Naive thymus-derived CD4-positive, alpha-beta T cell (primary cell): ENCODE measurements at regions not wholly inside any gene's neighbourhood (a gene's known extent, or its start where the extent isn't known, plus 50 kb on each side); places are given as distances from the start of the nearest gene placed in this dataset.

Source experiments
- ATAC-seq: fragments of 150-1000 bp; cut with Tn5 transposase; 2 replicates; pipeline ENCODE4 v1.10.0; 2021; ENCODE audit warnings: mild to moderate bottlenecking, moderate library complexity
- CTCF ChIA-PET: fragments of 350-600 bp; sonication (Branson Sonifier 250); formaldehyde crosslinking; loops from one replicate; lab custom pipeline; 2021; ENCODE audit warnings: antibody characterized with exemption; lab: Charles Lee
- POLR2A ChIA-PET: fragments of 350-600 bp; sonication (Branson Sonifier 250); formaldehyde crosslinking; loops from one replicate; lab custom pipeline; 2021; ENCODE audit warnings: antibody characterized with exemption, inconsistent platforms; lab: Charles Lee
- DNase-seq, 9 donors: peaks; one replicate each; pipeline versions ENCODE4 v3.0.0 to v3.0.0-alpha.2; 2020 to 2022; ENCODE audit warnings: mixed read lengths in 1 of 9
- H3K27ac ChIP-seq: one replicate; pipeline ENCODE4 v1.7.0; 2013; ENCODE audit warnings: mild to moderate bottlenecking, low read depth, low read length, moderate library complexity
- H3K27me3 ChIP-seq, 2 donors: one replicate each; pipeline ENCODE4 v1.7.0; 2013; ENCODE audit warnings: low read length in 2 of 2, mild to moderate bottlenecking in 2 of 2, moderate library complexity in 2 of 2; ENCODE audit not compliant: control insufficient read depth in 2 of 2, insufficient read depth in 2 of 2
- H3K36me3 ChIP-seq, 3 experiments: 1 replicate in 2 of 3; 2 replicates in 1 of 3; pipeline ENCODE4 v1.7.0; 2013; ENCODE audit warnings: low read length in 3 of 3, mild to moderate bottlenecking in 3 of 3, moderate library complexity in 1 of 3; ENCODE audit not compliant: insufficient read depth in 3 of 3, control insufficient read depth in 2 of 3
- H3K4me1 ChIP-seq, 2 donors: one replicate each; pipeline ENCODE4 v1.7.0; 2013; ENCODE audit warnings: low read length in 2 of 2, mild to moderate bottlenecking in 2 of 2, moderate library complexity in 1 of 2; ENCODE audit not compliant: control insufficient read depth in 2 of 2, insufficient read depth in 2 of 2
- H3K4me3 ChIP-seq: 2 replicates; pipeline ENCODE4 v1.7.0; 2013; ENCODE audit warnings: mild to moderate bottlenecking, low read length
- H3K9me3 ChIP-seq, 3 experiments: 1 replicate in 2 of 3; 2 replicates in 1 of 3; pipeline ENCODE4 v1.7.0; 2013; ENCODE audit warnings: low read length in 3 of 3; ENCODE audit not compliant: control insufficient read depth in 2 of 3
- H3K27ac Mint-ChIP-seq, 9 donors: one replicate each; pipeline ENCODE4 v1.8.0; 2020 to 2022; ENCODE audit warnings: mixed read lengths in 9 of 9, mild to moderate bottlenecking in 8 of 9, moderate library complexity in 5 of 9, inconsistent platforms in 2 of 9
- H3K27me3 Mint-ChIP-seq, 5 donors: one replicate each; pipeline ENCODE4 v1.8.0; 2021 to 2022; ENCODE audit warnings: mixed read lengths in 5 of 5, mild to moderate bottlenecking in 1 of 5
- H3K36me3 Mint-ChIP-seq, 5 donors: one replicate each; pipeline ENCODE4 v1.8.0; 2020 to 2022; ENCODE audit warnings: mixed read lengths in 5 of 5, mild to moderate bottlenecking in 3 of 5, inconsistent platforms in 1 of 5
- H3K4me1 Mint-ChIP-seq, 7 donors: one replicate each; pipeline ENCODE4 v1.8.0; 2020 to 2022; ENCODE audit warnings: mixed read lengths in 7 of 7, mild to moderate bottlenecking in 3 of 7, inconsistent platforms in 1 of 7
- H3K4me3 Mint-ChIP-seq, 10 donors: one replicate each; pipeline ENCODE4 v1.8.0; 2020 to 2022; ENCODE audit warnings: mild to moderate bottlenecking in 10 of 10, mixed read lengths in 10 of 10, moderate library complexity in 6 of 10, inconsistent platforms in 2 of 10
- H3K9me3 Mint-ChIP-seq, 11 donors: one replicate each; pipeline ENCODE4 v1.8.0; 2020 to 2022; ENCODE audit warnings: mixed read lengths in 11 of 11, mild to moderate bottlenecking in 4 of 11, inconsistent platforms in 1 of 11, moderate library complexity in 1 of 11
- intact Hi-C, 2 donors: fragments of 100-400 bp; cut with micrococcal nuclease; formaldehyde crosslinking; loops; one replicate each; pipeline ENCODE4 v1.15.1; 2023

DNA sequence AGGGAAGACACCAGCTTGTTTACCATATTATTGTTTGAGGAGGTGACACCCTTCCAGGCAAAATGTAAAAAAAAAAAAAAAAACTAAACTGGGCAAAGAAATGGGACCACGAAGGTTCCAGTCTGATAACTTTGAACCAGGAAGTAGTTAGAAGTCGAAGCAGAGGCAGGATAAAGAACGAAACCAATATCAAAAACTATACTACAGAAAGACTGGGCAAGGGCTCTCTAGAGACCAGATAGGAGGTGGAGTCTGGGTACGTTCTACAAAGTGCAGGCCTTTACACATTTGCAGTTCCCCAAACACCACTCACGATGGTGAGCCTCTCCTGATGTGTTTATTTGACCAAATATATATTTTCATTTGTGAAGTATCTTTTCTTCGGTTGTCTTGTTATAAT is 125.7 kb upstream of the CDK1 start:
- Mint-ChIP-seq H3K9me3 (peaks cover 0 to 5% (median 0%) of the 10 kb centered on the region in 11 donors), H3K36me3 (peaks cover 0 to 22% (median 18%) of the 10 kb centered on the region in 5 donors), H3K27ac (peak overlapping the region in 6 of 9 donors; percentile 28 to 91 (median 54)), H3K27me3 (no peaks in the 10 kb centered on the region), H3K4me3 (peak overlapping the region in 4 of 10 donors; percentile 14 to 64 (median 21)), H3K4me1 (peaks cover 15 to 62% (median 34%) of the 10 kb centered on the region in 7 donors)
- ChIA-PET CTCF (no interaction called here), POLR2A (no interaction called here)
- DNase-seq (no peak), ATAC-seq (no peak)
- H3K9me3 ChIP-seq = no peaks in the 10 kb centered on the region
- H3K4me1 ChIP-seq = peaks cover 0 to 7% of the 10 kb centered on the region in 2 donors
- no peaks in the 10 kb centered on the region for H3K36me3 ChIP-seq
- no peak overlapping the region for H3K4me3 ChIP-seq
- no peak overlapping the region for H3K27ac ChIP-seq
- H3K27me3 ChIP-seq = no peaks in the 10 kb centered on the region
- intact Hi-C loops = no loop called here

GRCh38 chr10:60650378-60650800 is 127.9 kb upstream of the CDK1 start:
- POLR2A ChIA-PET = interaction anchor here (1.1 kb wide), 1 partner anchor 83 kb away, joined by 3 read pairs; no protein-coding TSS in a partner anchor
- Mint-ChIP-seq H3K36me3 (peaks cover 0 to 5% (median 3%) of the 10 kb centered on the region in 5 donors), H3K27ac (peak overlapping the region in 8 of 9 donors; percentile 1 to 83 (median 60)), H3K27me3 (no peaks in the 10 kb centered on the region), H3K4me3 (peak overlapping the region in 3 of 10 donors; percentile 20 to 24 (median 20)), H3K9me3 (peaks cover 0 to 2% (median 0%) of the 10 kb centered on the region in 11 donors), H3K4me1 (peaks cover 19 to 71% (median 42%) of the 10 kb centered on the region in 7 donors)
- intact Hi-C loops = no loop called here
- Histone ChIP-seq H3K36me3 (no peaks in the 10 kb centered on the region), H3K9me3 (no peaks in the 10 kb centered on the region), H3K4me3 (no peak overlapping the region), H3K4me1 (peaks cover 0 to 7% of the 10 kb centered on the region in 2 donors), H3K27ac (peak overlapping the region; percentile 34), H3K27me3 (no peaks in the 10 kb centered on the region)
- no peak for DNase-seq
- CTCF ChIA-PET = interaction anchor here (0.6 to 1.6 kb wide), 2 partner anchors 14 to 1028 kb away, joined by 3 to 5 read pairs; no protein-coding TSS in a partner anchor
- no peak for ATAC-seq

DNA sequence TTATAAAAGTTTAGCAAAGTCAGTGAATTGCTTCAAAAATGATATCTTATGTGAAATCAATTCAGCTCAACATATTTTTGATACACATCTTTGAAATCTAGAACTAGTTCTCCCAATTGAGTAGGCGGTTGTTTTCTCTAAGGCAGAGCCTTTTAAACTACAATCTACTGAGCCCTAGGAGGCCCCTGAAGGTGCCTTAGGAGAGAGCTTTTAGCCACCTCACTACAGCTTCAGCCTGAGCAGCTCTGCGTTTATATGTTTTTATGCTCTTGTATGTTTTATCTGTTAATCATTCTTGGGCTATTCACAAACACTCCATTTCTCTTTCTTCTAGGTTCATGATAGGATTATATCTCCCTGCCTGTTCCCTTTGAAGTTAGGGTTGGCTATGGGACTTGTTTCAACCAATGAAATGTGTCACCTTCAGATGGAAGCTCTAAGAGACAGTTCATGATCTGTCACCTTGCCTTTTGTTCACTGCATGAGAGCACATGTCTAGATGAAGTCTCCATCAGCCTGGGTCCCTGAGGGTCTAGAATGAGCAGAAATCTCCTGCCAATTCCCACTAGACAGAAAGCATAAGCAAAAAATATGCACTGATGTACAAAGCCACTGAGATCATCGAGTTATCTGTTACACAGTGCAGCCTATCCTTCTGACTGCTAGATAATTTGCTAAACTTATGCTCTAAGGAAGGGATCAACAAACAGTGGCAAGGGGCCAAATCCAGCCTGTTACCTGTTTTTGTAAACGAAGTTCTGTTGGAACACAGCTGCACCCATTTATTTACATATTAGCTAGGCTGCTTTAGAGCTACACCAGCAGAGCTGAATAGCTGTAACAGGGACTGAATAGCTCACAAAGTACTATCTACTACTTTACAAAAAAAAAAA is 128.5 kb upstream of the CDK1 start:
- H3K9me3 Mint-ChIP-seq = peaks cover 0 to 2% (median 0%) of the 10 kb centered on the region in 11 donors
- DNase-seq = peak in 3 of 9 donors; percentile 8 to 20 (median 10)
- no peaks in the 10 kb centered on the region for H3K27me3 Mint-ChIP-seq
- H3K27me3 ChIP-seq = no peaks in the 10 kb centered on the region
- CTCF ChIA-PET = interaction anchor here (0.6 to 1.6 kb wide), 4 partner anchors 13 to 1027 kb away, joined by 3 to 7 read pairs (median 4); no protein-coding TSS in a partner anchor
- H3K4me1 ChIP-seq = peaks cover 0 to 7% of the 10 kb centered on the region in 2 donors
- H3K4me3 ChIP-seq = no peak overlapping the region
- H3K36me3 Mint-ChIP-seq = peaks cover 0 to 5% (median 3%) of the 10 kb centered on the region in 5 donors
- H3K36me3 ChIP-seq = no peaks in the 10 kb centered on the region
- peak; percentile 34 for ATAC-seq
- POLR2A ChIA-PET = interaction anchor here (0.7 to 1.1 kb wide), 2 partner anchors 52 to 83 kb away, joined by 3 to 6 read pairs; no protein-coding TSS in a partner anchor
- H3K4me3 Mint-ChIP-seq = peak overlapping the region in 5 of 10 donors; percentile 3 to 36 (median 10)
- intact Hi-C loops = loop anchor here (2.0 to 5.0 kb wide), 2 partner anchors 83 to 1022 kb away; no protein-coding TSS in a partner anchor
- peaks cover 19 to 71% (median 42%) of the 10 kb centered on the region in 7 donors for H3K4me1 Mint-ChIP-seq
- H3K27ac Mint-ChIP-seq = peak overlapping the region; percentile 7 to 86 (median 60)
- H3K27ac ChIP-seq = peak overlapping the region; percentile 34
- no peaks in the 10 kb centered on the region for H3K9me3 ChIP-seq

- no peak for DNase-seq
- Mint-ChIP-seq H3K4me1 (peaks cover 21 to 78% (median 43%) of the 10 kb centered on the region in 7 donors), H3K4me3 (no peak overlapping the region), H3K27ac (peak overlapping the region in 7 of 9 donors; percentile 54 to 95 (median 63)), H3K27me3 (no peaks in the 10 kb centered on the region), H3K36me3 (peaks cover 0 to 8% (median 3%) of the 10 kb centered on the region in 5 donors), H3K9me3 (peaks cover 0 to 2% (median 0%) of the 10 kb centered on the region in 11 donors)
- Histone ChIP-seq H3K27ac (no peak overlapping the region), H3K4me3 (no peak overlapping the region), H3K27me3 (no peaks in the 10 kb centered on the region), H3K4me1 (peaks cover 0 to 7% of the 10 kb centered on the region in 2 donors), H3K9me3 (no peaks in the 10 kb centered on the region), H3K36me3 (no peaks in the 10 kb centered on the region)
- ChIA-PET CTCF (interaction anchor here (0.6 to 1.6 kb wide), 4 partner anchors 12 to 1023 kb away, joined by 4 to 7 read pairs (median 5); no protein-coding TSS in a partner anchor), POLR2A (no interaction called here)
- ATAC-seq = no peak
- intact Hi-C loops = loop anchor here (2.0 to 5.0 kb wide), 2 partner anchors 84 to 1021 kb away; no protein-coding TSS in a partner anchor
Observed at GRCh38 chr10:60648761-60649160, 129.5 kb upstream of the CDK1 start.

- Mint-ChIP-seq H3K4me1 (peaks cover 19 to 70% (median 46%) of the 10 kb centered on the region in 7 donors), H3K36me3 (peaks cover 0 to 13% (median 11%) of the 10 kb centered on the region in 5 donors), H3K4me3 (no peak overlapping the region), H3K27me3 (no peaks in the 10 kb centered on the region), H3K27ac (peak overlapping the region in 2 of 9 donors; percentile 8 to 14), H3K9me3 (peaks cover 0 to 5% (median 0%) of the 10 kb centered on the region in 11 donors)
- CTCF ChIA-PET = interaction anchor here (0.7 to 2.1 kb wide), 6 partner anchors 12 to 1021 kb away, joined by 3 to 7 read pairs (median 4); no protein-coding TSS in a partner anchor
- POLR2A ChIA-PET = no interaction called here
- peak in 7 of 9 donors; percentile 16 to 61 (median 47) for DNase-seq
- Histone ChIP-seq H3K4me3 (no peak overlapping the region), H3K27ac (no peak overlapping the region), H3K36me3 (no peaks in the 10 kb centered on the region), H3K27me3 (no peaks in the 10 kb centered on the region), H3K9me3 (no peaks in the 10 kb centered on the region), H3K4me1 (peaks cover 0 to 7% of the 10 kb centered on the region in 2 donors)
- intact Hi-C loops = loop anchor here (1.0 to 5.0 kb wide), 10 partner anchors 82 to 1020 kb away; no protein-coding TSS in a partner anchor
- ATAC-seq = peak; percentile 67
Observed at GRCh38 chr10:60646966-60647796, 131.1 kb upstream of the CDK1 start.
